ENCODE measurements at regions not wholly inside any gene's neighbourhood (a gene's known extent, or its start where the extent isn't known, plus 50 kb on each side); places are given as distances from the start of the nearest gene placed in this dataset.

DNA sequence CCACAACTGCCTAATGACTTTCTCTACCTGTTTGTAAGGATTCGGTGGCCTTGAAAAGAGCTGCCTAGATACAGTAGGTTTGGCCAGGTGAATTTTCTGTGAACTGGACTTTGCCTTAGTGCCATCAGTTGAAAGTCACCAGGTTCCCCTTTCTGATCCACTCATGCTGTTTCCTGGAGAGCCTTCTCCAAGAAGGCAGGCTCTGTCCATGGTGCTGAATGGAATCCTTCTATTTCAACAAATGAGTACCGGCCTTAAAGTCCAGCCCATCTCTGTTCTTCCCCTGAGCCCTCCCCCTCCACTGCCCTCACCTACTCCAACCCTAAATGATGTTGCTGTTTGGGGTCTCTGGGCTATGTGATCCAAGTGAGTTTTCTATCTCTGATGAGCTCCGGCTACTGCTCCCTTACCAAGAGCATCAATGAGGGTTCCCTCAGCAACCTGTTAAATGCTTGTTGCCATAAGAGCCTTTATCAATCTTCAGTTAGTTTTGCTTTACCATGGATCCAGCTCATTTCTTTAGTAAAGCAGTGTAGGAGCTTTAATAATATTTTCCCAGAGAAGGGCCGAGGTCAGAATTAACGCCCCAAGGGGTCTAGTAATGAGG, 500.4 kb downstream of the PTPRU start:
- Histone ChIP-seq H3K4me1 (ENCODE audit: insufficient read depth, low read length, poor library complexity, severe bottlenecking) (no peaks in the 10 kb centered on the region), H3F3A (ENCODE audit: low read depth) (no peaks in the 10 kb centered on the region), H3K4me2 (ENCODE audit: low read depth, low read length, poor library complexity, severe bottlenecking) (no peak overlapping the region), H4K20me1 (ENCODE audit: insufficient read depth, low read length, poor library complexity, severe bottlenecking) (no peaks in the 10 kb centered on the region), H2AFZ (ENCODE audit: low read length) (no peak overlapping the region), H3K9me3 (ENCODE audit: insufficient read depth, low read depth, low read length) (no peaks in the 10 kb centered on the region), H3K36me3 (ENCODE audit: insufficient read depth, low read length) (no peaks in the 10 kb centered on the region), H3K9ac (ENCODE audit: low read depth, low read length, poor library complexity, severe bottlenecking) (no peak overlapping the region), H3K27me3 (ENCODE audit: insufficient read depth, low read length, poor library complexity, severe bottlenecking) (no peaks in the 10 kb centered on the region), H3K4me3 (ENCODE audit: low read length, poor library complexity, severe bottlenecking) (no peak overlapping the region), H3K79me2 (ENCODE audit: insufficient read depth, low read length) (no peaks in the 10 kb centered on the region), H3K9me2 (replicated peaks; ENCODE audit: low read depth, low read length) (no peaks in the 10 kb centered on the region)
- TF ChIP-seq CTCF (conservative IDR thresholded peaks at IDR 0.05; ENCODE audit: low read length) (no peak), EZH2phosphoT487 (IDR thresholded peaks at IDR 0.05; ENCODE audit: borderline replicate concordance) (no peak)

GRCh38 chr1:29732453-29732852, 496.1 kb downstream of the PTPRU start:
- Histone ChIP-seq H3K4me2 (ENCODE audit: low read depth, low read length, poor library complexity, severe bottlenecking) (no peak overlapping the region), H4K20me1 (ENCODE audit: insufficient read depth, low read length, poor library complexity, severe bottlenecking) (no peaks in the 10 kb centered on the region), H3K9me2 (replicated peaks; ENCODE audit: low read depth, low read length) (no peaks in the 10 kb centered on the region), H3K79me2 (ENCODE audit: insufficient read depth, low read length) (no peaks in the 10 kb centered on the region), H3K4me1 (ENCODE audit: insufficient read depth, low read length, poor library complexity, severe bottlenecking) (no peaks in the 10 kb centered on the region), H3K9me3 (ENCODE audit: insufficient read depth, low read depth, low read length) (no peaks in the 10 kb centered on the region), H2AFZ (ENCODE audit: low read length) (no peak overlapping the region), H3K36me3 (ENCODE audit: insufficient read depth, low read length) (no peaks in the 10 kb centered on the region), H3K9ac (ENCODE audit: low read depth, low read length, poor library complexity, severe bottlenecking) (no peak overlapping the region), H3K27me3 (ENCODE audit: insufficient read depth, low read length, poor library complexity, severe bottlenecking) (no peaks in the 10 kb centered on the region), H3K4me3 (ENCODE audit: low read length, poor library complexity, severe bottlenecking) (no peak overlapping the region), H3F3A (ENCODE audit: low read depth) (no peaks in the 10 kb centered on the region)
- TF ChIP-seq EZH2phosphoT487 (IDR thresholded peaks at IDR 0.05; ENCODE audit: borderline replicate concordance) (no peak), CTCF (conservative IDR thresholded peaks at IDR 0.05; ENCODE audit: low read length) (no peak)

DNA sequence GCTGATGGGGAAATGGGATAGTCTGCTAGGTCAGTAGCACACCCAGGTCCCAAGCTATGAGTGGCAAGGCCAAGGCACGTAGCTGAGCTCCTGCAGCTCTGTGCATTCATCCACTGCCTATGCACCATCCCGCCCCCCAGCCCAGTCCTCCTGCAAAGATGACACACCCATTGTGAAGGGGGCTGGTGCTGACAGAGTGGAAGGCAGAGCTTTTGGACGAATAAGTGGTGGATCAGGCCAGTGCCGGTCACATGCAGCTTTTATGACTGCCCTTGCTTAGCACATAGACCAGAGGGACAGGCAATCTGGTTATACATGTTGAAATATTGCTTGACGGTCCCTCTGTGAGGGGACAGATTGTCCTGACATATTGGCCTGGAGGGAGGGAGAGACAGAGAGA, 494.3 kb downstream of the PTPRU start:
- TF ChIP-seq EZH2phosphoT487 (IDR thresholded peaks at IDR 0.05; ENCODE audit: borderline replicate concordance) (no peak), CTCF (conservative IDR thresholded peaks at IDR 0.05; ENCODE audit: low read length) (no peak)
- Histone ChIP-seq H3K79me2 (ENCODE audit: insufficient read depth, low read length) (no peaks in the 10 kb centered on the region), H3K4me3 (ENCODE audit: low read length, poor library complexity, severe bottlenecking) (no peak overlapping the region), H3K4me2 (ENCODE audit: low read depth, low read length, poor library complexity, severe bottlenecking) (no peak overlapping the region), H3F3A (ENCODE audit: low read depth) (no peaks in the 10 kb centered on the region), H4K20me1 (ENCODE audit: insufficient read depth, low read length, poor library complexity, severe bottlenecking) (no peaks in the 10 kb centered on the region), H3K9me2 (replicated peaks; ENCODE audit: low read depth, low read length) (no peaks in the 10 kb centered on the region), H3K36me3 (ENCODE audit: insufficient read depth, low read length) (no peaks in the 10 kb centered on the region), H3K9ac (ENCODE audit: low read depth, low read length, poor library complexity, severe bottlenecking) (no peak overlapping the region), H3K9me3 (ENCODE audit: insufficient read depth, low read depth, low read length) (no peaks in the 10 kb centered on the region), H3K4me1 (ENCODE audit: insufficient read depth, low read length, poor library complexity, severe bottlenecking) (no peaks in the 10 kb centered on the region), H3K27me3 (ENCODE audit: insufficient read depth, low read length, poor library complexity, severe bottlenecking) (no peaks in the 10 kb centered on the region), H2AFZ (ENCODE audit: low read length) (no peak overlapping the region)
